ENCODE measurements at regions not wholly inside any gene's neighbourhood (a gene's known extent, or its start where the extent isn't known, plus 50 kb on each side); places are given as distances from the start of the nearest gene placed in this dataset.
"Not testable (repeated sequence)": the region's sequence is repeated elsewhere in the genome, so short reads cannot be mapped to it uniquely, and the experiment has no call there.

DNA sequence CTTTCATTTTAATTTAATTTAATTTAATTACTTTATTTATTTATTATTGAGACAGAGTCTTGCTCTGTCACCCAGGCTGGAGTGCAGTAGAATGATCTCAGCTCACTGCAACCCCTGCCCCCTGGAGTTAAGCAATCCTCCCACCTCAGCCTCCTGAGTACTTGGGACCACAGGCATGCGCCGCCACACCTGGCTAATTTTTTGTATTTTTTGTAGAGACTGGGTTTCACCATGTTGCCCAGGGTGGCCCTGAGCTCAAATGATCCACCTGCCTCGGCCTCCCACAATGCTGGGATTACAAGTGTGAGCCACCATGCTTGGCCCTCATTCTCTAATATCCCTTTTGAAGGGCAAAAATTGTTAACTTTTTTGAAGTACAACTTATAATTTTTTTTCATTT lies 92.9 kb downstream of the XRCC2 start:
- TF ChIP-seq, protein P1, sequence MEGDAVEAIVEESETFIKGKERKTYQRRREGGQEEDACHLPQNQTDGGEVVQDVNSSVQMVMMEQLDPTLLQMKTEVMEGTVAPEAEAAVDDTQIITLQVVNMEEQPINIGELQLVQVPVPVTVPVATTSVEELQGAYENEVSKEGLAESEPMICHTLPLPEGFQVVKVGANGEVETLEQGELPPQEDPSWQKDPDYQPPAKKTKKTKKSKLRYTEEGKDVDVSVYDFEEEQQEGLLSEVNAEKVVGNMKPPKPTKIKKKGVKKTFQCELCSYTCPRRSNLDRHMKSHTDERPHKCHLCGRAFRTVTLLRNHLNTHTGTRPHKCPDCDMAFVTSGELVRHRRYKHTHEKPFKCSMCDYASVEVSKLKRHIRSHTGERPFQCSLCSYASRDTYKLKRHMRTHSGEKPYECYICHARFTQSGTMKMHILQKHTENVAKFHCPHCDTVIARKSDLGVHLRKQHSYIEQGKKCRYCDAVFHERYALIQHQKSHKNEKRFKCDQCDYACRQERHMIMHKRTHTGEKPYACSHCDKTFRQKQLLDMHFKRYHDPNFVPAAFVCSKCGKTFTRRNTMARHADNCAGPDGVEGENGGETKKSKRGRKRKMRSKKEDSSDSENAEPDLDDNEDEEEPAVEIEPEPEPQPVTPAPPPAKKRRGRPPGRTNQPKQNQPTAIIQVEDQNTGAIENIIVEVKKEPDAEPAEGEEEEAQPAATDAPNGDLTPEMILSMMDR (IDR thresholded peaks at IDR 0.05; ENCODE audit: low read depth, low read length): no peak
- H3K36me3 ChIP-seq: no peaks in the 10 kb centered on the region
- H3K4me1 ChIP-seq (ENCODE audit: low read depth): no peaks in the 10 kb centered on the region
- no peaks in the 10 kb centered on the region for H3K9me3 ChIP-seq (ENCODE audit: low read depth)
- no peak overlapping the region for H3K4me3 ChIP-seq
- no peak for DNase-seq (ENCODE audit: low read depth in 1 of 2, low spot score in 1 of 2)
- H3K27ac ChIP-seq: no peak overlapping the region
- no peaks in the 10 kb centered on the region for H3K27me3 ChIP-seq

DNA sequence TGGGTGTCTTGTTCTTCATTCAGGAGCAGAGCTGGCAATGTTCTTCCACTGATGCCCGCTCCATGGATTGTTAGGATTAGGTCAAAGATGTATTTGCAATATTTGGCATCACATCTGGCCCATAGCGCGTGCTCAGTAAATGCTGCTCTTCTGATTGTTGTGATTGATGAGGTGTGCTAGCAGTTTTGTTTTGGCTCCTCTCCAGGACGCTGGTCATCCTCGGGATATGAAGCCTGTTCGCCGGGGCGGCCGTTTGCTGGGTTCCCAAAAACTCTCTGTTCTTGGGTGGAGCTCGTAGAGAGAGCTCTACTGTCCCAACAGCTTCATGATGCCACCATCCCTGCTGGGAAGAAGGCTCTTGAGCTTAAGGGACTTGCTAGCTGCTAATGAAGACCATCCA lies 96.9 kb downstream of the XRCC2 start:
- no peak for DNase-seq (ENCODE audit: low read depth in 1 of 2, low spot score in 1 of 2)
- TF ChIP-seq, protein P1 (IDR thresholded peaks at IDR 0.05; ENCODE audit: low read depth, low read length): no peak
- Histone ChIP-seq H3K27ac (no peak overlapping the region), H3K9me3 (ENCODE audit: low read depth) (no peaks in the 10 kb centered on the region), H3K4me1 (ENCODE audit: low read depth) (no peaks in the 10 kb centered on the region), H3K27me3 (no peaks in the 10 kb centered on the region), H3K4me3 (no peak overlapping the region), H3K36me3 (no peaks in the 10 kb centered on the region)

DNA sequence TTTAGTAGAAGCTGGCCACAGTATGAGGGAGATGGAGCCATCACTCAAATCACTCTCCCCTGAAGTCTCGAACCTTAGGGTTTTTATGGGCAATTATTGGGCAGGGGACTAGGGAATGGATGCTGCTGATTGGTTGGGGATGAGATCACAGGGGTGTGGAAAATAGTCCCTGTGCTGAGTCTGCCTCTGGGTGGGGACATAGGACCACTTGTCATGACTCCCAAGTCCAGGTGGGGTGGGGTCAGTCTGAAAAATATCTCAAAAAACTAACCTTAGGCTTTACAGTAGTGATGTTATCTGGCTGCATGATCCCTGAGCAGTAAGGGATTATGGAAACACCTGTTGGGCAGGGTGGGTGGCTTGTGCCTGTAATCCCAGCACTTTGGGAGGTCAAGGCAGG lies 98.6 kb downstream of the XRCC2 start:
- TF ChIP-seq, protein P1 (IDR thresholded peaks at IDR 0.05; ENCODE audit: low read depth, low read length): no peak
- H3K27ac ChIP-seq: no peak overlapping the region
- no peaks in the 10 kb centered on the region for H3K9me3 ChIP-seq (ENCODE audit: low read depth)
- H3K4me1 ChIP-seq (ENCODE audit: low read depth): no peaks in the 10 kb centered on the region
- no peaks in the 10 kb centered on the region for H3K27me3 ChIP-seq
- H3K4me3 ChIP-seq: no peak overlapping the region
- no peak for DNase-seq (ENCODE audit: low read depth in 1 of 2, low spot score in 1 of 2)
- H3K36me3 ChIP-seq: no peaks in the 10 kb centered on the region

DNA sequence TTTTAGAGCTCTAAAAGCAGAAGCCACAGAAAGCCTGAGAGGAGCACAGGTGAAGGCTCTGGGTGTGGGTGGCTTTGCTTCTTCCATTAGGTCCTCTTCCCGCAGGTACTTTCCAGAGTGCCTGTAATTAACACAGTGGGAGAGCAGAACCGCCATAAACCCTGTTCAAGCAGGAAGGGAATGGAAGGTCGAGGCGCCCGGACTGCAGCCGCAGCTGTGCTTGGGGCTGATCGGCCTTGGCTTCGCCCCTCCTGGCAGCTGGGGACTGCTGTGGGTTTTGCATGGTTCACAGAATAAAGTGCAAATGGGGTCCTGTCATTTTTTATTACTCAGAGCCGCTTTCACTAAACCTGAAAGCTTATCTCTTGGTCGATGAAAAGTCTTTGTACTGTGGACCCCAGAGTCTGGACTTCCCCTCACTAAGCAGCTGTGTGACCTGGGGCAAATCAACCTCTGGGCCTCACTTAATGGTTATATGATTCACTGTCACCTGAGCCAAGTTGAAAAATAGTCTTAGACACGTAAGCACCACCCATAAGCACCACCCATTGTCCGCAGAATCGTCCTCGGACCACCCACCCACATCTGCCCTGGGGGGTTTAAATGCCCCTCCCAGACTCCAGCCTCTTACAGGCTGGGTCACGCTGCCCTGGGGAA lies 100.9 kb downstream of the XRCC2 start:
- no peak overlapping the region for H3K4me3 ChIP-seq
- H3K27ac ChIP-seq: no peak overlapping the region
- H3K4me1 ChIP-seq (ENCODE audit: low read depth): no peaks in the 10 kb centered on the region
- no peak for DNase-seq (ENCODE audit: low read depth in 1 of 2, low spot score in 1 of 2)
- no peaks in the 10 kb centered on the region for H3K36me3 ChIP-seq
- H3K27me3 ChIP-seq: no peaks in the 10 kb centered on the region
- TF ChIP-seq, protein P1 (IDR thresholded peaks at IDR 0.05; ENCODE audit: low read depth, low read length): no peak
- no peaks in the 10 kb centered on the region for H3K9me3 ChIP-seq (ENCODE audit: low read depth)

DNA sequence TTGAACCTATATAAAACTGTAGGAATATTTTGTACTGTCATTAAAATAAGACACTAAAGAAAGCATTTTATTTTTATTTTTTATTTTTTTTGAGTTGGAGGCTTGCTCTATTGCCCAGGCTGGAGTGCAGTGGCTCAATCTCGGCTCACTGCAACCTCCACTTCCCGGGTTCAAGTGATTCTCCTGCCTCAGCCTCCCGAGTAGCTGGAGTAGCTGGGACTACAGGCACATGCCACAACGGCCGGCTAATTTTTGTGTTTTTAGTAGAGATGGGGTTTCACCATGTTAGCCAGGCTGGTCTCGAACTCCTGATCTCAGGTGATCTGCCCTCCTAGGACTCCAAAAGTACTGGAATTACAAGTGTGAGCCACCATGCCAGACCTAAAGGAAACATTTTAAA lies 102.8 kb downstream of the XRCC2 start:
- not testable (repeated sequence) for H3K36me3 ChIP-seq; H3K27me3 ChIP-seq; DNase-seq (ENCODE audit: low read depth in 1 of 2, low spot score in 1 of 2); H3K4me1 ChIP-seq (ENCODE audit: low read depth); H3K27ac ChIP-seq; H3K9me3 ChIP-seq (ENCODE audit: low read depth); H3K4me3 ChIP-seq

DNA sequence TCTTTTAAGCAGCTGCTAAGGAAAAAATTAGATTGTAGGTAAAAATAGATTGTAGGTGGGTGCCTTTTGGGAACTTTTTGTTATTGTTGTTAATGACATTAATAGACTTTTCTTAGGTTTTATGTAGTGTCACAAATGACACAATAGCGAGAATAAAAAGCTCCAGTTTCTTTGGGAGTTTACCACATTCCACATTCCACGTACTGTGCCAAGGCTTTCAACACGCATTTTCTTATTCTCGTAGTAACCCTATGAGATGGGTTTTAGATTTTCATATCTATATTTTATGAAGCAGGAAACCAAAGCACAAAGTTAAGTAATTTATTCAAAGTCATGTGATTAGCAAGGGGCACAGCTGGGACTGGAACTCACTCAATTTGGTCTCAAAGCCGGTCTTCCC lies 103.8 kb downstream of the XRCC2 start:
- peak in 1 of 2 donors; percentile 71 for DNase-seq (ENCODE audit: low read depth in 1 of 2, low spot score in 1 of 2)
- TF ChIP-seq, protein P1 (IDR thresholded peaks at IDR 0.05; ENCODE audit: low read depth, low read length): no peak
- Histone ChIP-seq H3K4me3 (no peak overlapping the region), H3K27me3 (no peaks in the 10 kb centered on the region), H3K36me3 (no peaks in the 10 kb centered on the region), H3K27ac (no peak overlapping the region), H3K9me3 (ENCODE audit: low read depth) (no peaks in the 10 kb centered on the region), H3K4me1 (ENCODE audit: low read depth) (no peaks in the 10 kb centered on the region)

All from cardiac muscle cell (in vitro differentiated cells and primary cell).